ENCODE measurements at regions not wholly inside any gene's neighbourhood (a gene's known extent, or its start where the extent isn't known, plus 50 kb on each side); places are given as distances from the start of the nearest gene placed in this dataset.

- Histone ChIP-seq H3K9me3 (ENCODE audit: insufficient read depth, low read depth, low read length) (no peaks in the 10 kb centered on the region), H3K4me3 (ENCODE audit: low read length) (no peak overlapping the region), H3K36me3 (ENCODE audit: insufficient read depth, low read depth, low read length) (no peaks in the 10 kb centered on the region), H3K9ac (ENCODE audit: low read depth, low read length) (no peak overlapping the region), H3K27ac (ENCODE audit: low read length) (no peak overlapping the region), H3K27me3 (ENCODE audit: insufficient read depth, low read length) (no peaks in the 10 kb centered on the region; the same call in 1 of the 2 replicates), H3K4me1 (ENCODE audit: insufficient read depth, low read length) (no peaks in the 10 kb centered on the region)
Measured at GRCh38 chr16:86979061-86979460, 338.1 kb downstream of the C16orf95 start.

- Histone ChIP-seq H3K9me3 (ENCODE audit: insufficient read depth, low read depth, low read length) (no peaks in the 10 kb centered on the region), H3K36me3 (ENCODE audit: insufficient read depth, low read depth, low read length) (no peaks in the 10 kb centered on the region), H3K4me1 (ENCODE audit: insufficient read depth, low read length) (peaks cover 2% of the 10 kb centered on the region; the same call in 1 of the 2 replicates), H3K27ac (ENCODE audit: low read length) (no peak overlapping the region), H3K9ac (ENCODE audit: low read depth, low read length) (no peak overlapping the region), H3K4me3 (ENCODE audit: low read length) (no peak overlapping the region), H3K27me3 (ENCODE audit: insufficient read depth, low read length) (no peaks in the 10 kb centered on the region; the same call in 1 of the 2 replicates)
Measured at GRCh38 chr16:86979984-86980553, 337.1 kb downstream of the C16orf95 start.

DNA sequence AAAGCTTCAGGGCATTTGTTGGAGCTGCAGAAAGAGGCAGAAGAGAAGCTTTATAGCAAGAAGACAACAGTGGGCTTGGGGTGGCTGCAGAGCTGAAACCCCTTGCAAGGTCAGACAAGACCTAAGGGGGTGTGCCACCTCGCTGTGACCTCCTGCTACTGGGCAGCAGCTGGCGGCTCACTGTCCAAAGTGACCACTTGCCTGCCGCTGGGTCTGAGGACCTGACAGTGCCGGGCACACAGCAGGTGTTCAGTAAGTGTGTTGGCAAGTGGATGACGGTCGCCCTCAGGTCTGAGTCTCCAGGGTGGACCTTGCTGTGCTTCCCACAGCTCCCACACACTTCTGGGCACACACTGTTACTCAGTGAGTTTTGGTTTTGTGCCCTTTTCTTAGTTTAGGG, 336.5 kb downstream of the C16orf95 start:
- Histone ChIP-seq H3K36me3 (ENCODE audit: insufficient read depth, low read depth, low read length) (no peaks in the 10 kb centered on the region), H3K4me1 (ENCODE audit: insufficient read depth, low read length) (peaks cover 3% of the 10 kb centered on the region; the same call in 1 of the 2 replicates), H3K9me3 (ENCODE audit: insufficient read depth, low read depth, low read length) (no peaks in the 10 kb centered on the region), H3K4me3 (ENCODE audit: low read length) (no peak overlapping the region), H3K27me3 (ENCODE audit: insufficient read depth, low read length) (no peaks in the 10 kb centered on the region; the same call in 1 of the 2 replicates), H3K27ac (ENCODE audit: low read length) (no peak overlapping the region), H3K9ac (ENCODE audit: low read depth, low read length) (no peak overlapping the region)

DNA sequence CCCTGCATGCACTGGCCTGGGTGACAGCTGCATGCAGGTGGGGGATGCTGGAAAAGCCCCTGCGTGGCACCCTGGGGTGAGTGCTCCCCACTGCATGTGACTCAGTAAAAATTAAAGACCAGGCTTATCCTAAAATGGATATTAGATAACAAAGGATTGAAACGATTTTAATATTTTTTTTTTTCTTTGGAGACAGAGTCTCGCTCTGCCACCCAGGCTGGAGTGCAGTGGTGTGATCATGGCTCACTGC, 334.9 kb downstream of the C16orf95 start:
- peaks cover 3% of the 10 kb centered on the region; the same call in 1 of the 2 replicates for H3K4me1 ChIP-seq (ENCODE audit: insufficient read depth, low read length)
- H3K9ac ChIP-seq (ENCODE audit: low read depth, low read length), result no peak overlapping the region
- no peak overlapping the region for H3K4me3 ChIP-seq (ENCODE audit: low read length)
- no peaks in the 10 kb centered on the region; the same call in 1 of the 2 replicates for H3K27me3 ChIP-seq (ENCODE audit: insufficient read depth, low read length)
- H3K9me3 ChIP-seq (ENCODE audit: insufficient read depth, low read depth, low read length), result no peaks in the 10 kb centered on the region
- no peaks in the 10 kb centered on the region for H3K36me3 ChIP-seq (ENCODE audit: insufficient read depth, low read depth, low read length)
- H3K27ac ChIP-seq (ENCODE audit: low read length), result no peak overlapping the region

- no peaks in the 10 kb centered on the region; the same call in 1 of the 2 replicates for H3K27me3 ChIP-seq (ENCODE audit: insufficient read depth, low read length)
- no peak overlapping the region for H3K9ac ChIP-seq (ENCODE audit: low read depth, low read length)
Measured at GRCh38 chr16:86982912-86983311, 334.3 kb downstream of the C16orf95 start.

DNA sequence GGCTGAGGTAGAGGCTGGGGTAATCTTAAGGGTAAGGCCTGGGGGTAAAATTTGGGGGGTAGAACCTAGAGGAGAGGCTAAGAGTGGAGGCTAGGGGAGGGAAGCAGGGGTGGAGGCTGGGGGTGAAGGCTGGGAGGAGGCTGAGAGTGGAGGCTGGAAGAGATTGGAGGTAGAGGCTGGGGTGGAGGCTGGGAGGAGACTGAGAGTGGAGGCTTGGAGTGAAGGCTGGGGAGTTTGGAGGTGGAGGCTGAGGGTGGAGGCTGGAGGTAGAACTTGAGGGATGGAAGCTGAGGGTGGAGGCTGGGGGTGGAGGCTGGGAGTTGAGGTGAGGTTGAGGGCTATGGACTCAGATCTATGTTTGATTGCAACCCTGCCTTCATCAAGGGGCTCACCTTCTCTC, 333.6 kb downstream of the C16orf95 start:
- Histone ChIP-seq H3K27ac (ENCODE audit: low read length) (no peak overlapping the region), H3K4me3 (ENCODE audit: low read length) (no peak overlapping the region), H3K4me1 (ENCODE audit: insufficient read depth, low read length) (peaks cover 3% of the 10 kb centered on the region; the same call in 1 of the 2 replicates), H3K9ac (ENCODE audit: low read depth, low read length) (no peak overlapping the region), H3K36me3 (ENCODE audit: insufficient read depth, low read depth, low read length) (no peaks in the 10 kb centered on the region), H3K27me3 (ENCODE audit: insufficient read depth, low read length) (no peaks in the 10 kb centered on the region; the same call in 1 of the 2 replicates), H3K9me3 (ENCODE audit: insufficient read depth, low read depth, low read length) (no peaks in the 10 kb centered on the region)

More at GRCh38 chr16:86982912-86983311, 334.3 kb downstream of the C16orf95 start:
- Histone ChIP-seq H3K36me3 (ENCODE audit: insufficient read depth, low read depth, low read length) (no peaks in the 10 kb centered on the region), H3K9me3 (ENCODE audit: insufficient read depth, low read depth, low read length) (no peaks in the 10 kb centered on the region), H3K4me3 (ENCODE audit: low read length) (no peak overlapping the region), H3K4me1 (ENCODE audit: insufficient read depth, low read length) (peaks cover 3% of the 10 kb centered on the region; the same call in 1 of the 2 replicates), H3K27ac (ENCODE audit: low read length) (no peak overlapping the region)

- Histone ChIP-seq H3K9ac (ENCODE audit: low read depth, low read length) (no peak overlapping the region), H3K36me3 (ENCODE audit: insufficient read depth, low read depth, low read length) (no peaks in the 10 kb centered on the region), H3K4me1 (ENCODE audit: insufficient read depth, low read length) (peaks cover 3% of the 10 kb centered on the region; the same call in 1 of the 2 replicates), H3K27me3 (ENCODE audit: insufficient read depth, low read length) (no peaks in the 10 kb centered on the region; the same call in 1 of the 2 replicates), H3K9me3 (ENCODE audit: insufficient read depth, low read depth, low read length) (no peaks in the 10 kb centered on the region), H3K27ac (ENCODE audit: low read length) (no peak overlapping the region), H3K4me3 (ENCODE audit: low read length) (no peak overlapping the region)
Measured at GRCh38 chr16:86984343-86984742, 332.8 kb downstream of the C16orf95 start.

DNA sequence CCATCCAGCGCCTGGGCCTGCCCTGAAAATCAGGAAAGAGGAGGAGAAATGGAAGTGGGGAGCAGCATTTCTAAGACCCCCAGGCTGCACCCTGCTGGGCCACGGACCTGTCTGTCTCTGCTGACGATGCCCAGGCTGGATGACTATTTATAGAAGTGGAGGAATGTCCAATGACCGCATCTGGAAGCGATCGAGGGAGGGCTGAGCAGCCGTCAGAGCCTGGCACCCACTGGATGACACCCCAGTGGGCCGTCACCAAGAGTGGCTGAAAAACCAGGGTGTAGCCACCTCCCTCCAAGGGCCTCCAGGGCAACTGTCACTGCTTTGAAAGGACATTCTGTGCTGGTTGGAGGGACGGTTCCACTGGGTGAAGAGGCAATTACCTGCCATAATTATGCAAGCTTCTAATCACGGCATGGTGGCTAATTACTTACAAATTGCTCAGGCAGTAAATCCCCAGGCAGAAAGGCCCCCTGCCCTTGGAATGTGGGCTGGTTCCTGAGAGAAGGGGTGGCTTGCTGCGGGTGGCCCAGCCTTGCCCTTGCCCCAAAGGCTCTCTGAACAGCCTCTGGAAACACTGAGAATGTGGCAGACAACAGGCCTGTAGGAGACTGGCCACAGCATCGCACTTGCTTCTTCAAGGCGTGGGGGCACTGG, 332.1 kb downstream of the C16orf95 start:
- Histone ChIP-seq H3K27me3 (ENCODE audit: insufficient read depth, low read length) (no peaks in the 10 kb centered on the region; the same call in 1 of the 2 replicates), H3K4me1 (ENCODE audit: insufficient read depth, low read length) (peaks cover 3% of the 10 kb centered on the region; the same call in 1 of the 2 replicates), H3K9ac (ENCODE audit: low read depth, low read length) (no peak overlapping the region), H3K9me3 (ENCODE audit: insufficient read depth, low read depth, low read length) (no peaks in the 10 kb centered on the region), H3K27ac (ENCODE audit: low read length) (no peak overlapping the region), H3K36me3 (ENCODE audit: insufficient read depth, low read depth, low read length) (no peaks in the 10 kb centered on the region), H3K4me3 (ENCODE audit: low read length) (no peak overlapping the region)

GRCh38 chr16:86985648-86986015, 331.6 kb downstream of the C16orf95 start:
- Histone ChIP-seq H3K27me3 (ENCODE audit: insufficient read depth, low read length) (no peaks in the 10 kb centered on the region; the same call in 1 of the 2 replicates), H3K9me3 (ENCODE audit: insufficient read depth, low read depth, low read length) (no peaks in the 10 kb centered on the region), H3K36me3 (ENCODE audit: insufficient read depth, low read depth, low read length) (no peaks in the 10 kb centered on the region), H3K4me3 (ENCODE audit: low read length) (no peak overlapping the region), H3K9ac (ENCODE audit: low read depth, low read length) (no peak overlapping the region), H3K4me1 (ENCODE audit: insufficient read depth, low read length) (peaks cover 3% of the 10 kb centered on the region; the same call in 1 of the 2 replicates), H3K27ac (ENCODE audit: low read length) (no peak overlapping the region)

DNA sequence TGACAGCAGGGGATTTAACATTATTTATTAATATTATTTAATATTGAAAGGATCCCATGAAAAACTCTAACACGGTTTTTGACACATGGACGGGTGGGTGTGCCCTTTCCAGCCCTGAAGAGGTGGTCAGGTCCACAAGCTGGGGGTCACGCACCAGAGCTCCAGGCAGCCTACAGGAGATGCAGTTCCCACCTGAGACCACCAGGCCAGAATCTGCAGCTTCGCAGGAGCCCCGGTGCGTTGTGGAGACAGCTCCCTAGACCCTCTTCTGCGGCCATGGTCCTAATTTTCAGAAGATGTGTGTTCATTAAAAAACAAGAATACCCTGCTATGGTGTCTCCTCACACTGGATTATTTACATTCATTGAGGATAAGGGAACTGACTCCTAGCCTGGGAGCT, 331.1 kb downstream of the C16orf95 start:
- Histone ChIP-seq H3K27ac (ENCODE audit: low read length) (no peak overlapping the region), H3K9ac (ENCODE audit: low read depth, low read length) (no peak overlapping the region), H3K4me3 (ENCODE audit: low read length) (no peak overlapping the region), H3K27me3 (ENCODE audit: insufficient read depth, low read length) (no peaks in the 10 kb centered on the region; the same call in 1 of the 2 replicates), H3K36me3 (ENCODE audit: insufficient read depth, low read depth, low read length) (no peaks in the 10 kb centered on the region), H3K9me3 (ENCODE audit: insufficient read depth, low read depth, low read length) (no peaks in the 10 kb centered on the region), H3K4me1 (ENCODE audit: insufficient read depth, low read length) (peaks cover 3% of the 10 kb centered on the region; the same call in 1 of the 2 replicates)

DNA sequence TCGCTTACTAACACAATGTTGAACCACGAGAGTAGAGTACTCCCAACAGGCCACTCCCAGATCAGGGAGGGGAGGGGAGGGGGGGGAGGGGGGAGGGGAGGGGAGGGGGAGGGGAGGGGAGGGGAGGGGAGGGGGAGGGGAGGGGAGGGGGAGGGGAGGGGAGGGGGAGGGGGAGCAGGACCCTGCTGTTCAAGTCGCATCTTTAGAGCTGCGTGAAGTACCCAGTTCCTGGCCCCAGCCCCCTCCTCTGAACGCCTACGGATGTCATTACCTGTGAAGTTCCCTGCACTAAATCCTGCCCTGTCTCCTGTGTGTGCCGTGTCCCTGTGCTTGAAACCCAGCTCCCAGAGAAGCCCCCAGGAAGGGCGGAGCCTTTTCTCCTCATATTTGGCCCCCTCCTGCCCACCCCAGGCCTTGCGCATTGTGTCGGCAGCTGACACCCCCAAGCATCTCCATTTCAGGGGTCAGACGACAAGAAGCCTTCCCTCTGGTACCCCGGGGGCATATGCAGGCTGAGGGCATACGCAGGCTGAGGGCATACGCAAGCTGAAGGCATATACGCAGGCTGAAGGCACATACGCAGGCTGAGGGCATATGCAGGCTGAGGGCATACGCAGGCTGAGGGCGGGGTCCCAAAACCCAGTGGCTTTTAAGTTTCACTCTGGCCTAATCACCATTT, 330.2 kb downstream of the C16orf95 start:
- Histone ChIP-seq H3K36me3 (ENCODE audit: insufficient read depth, low read depth, low read length) (no peaks in the 10 kb centered on the region), H3K27me3 (ENCODE audit: insufficient read depth, low read length) (no peaks in the 10 kb centered on the region; the same call in 1 of the 2 replicates), H3K9me3 (ENCODE audit: insufficient read depth, low read depth, low read length) (no peaks in the 10 kb centered on the region), H3K27ac (ENCODE audit: low read length) (no peak overlapping the region), H3K4me3 (ENCODE audit: low read length) (no peak overlapping the region), H3K4me1 (ENCODE audit: insufficient read depth, low read length) (peaks cover 3% of the 10 kb centered on the region; the same call in 1 of the 2 replicates), H3K9ac (ENCODE audit: low read depth, low read length) (no peak overlapping the region)
